GM21723 (cell line): ENCODE measurements at regions not wholly inside any gene's neighbourhood (a gene's known extent, or its start where the extent isn't known, plus 50 kb on each side); places are given as distances from the start of the nearest gene placed in this dataset.

Experiments used
- ATAC-seq: cut with Tn5 transposase; IDR thresholded peaks from one replicate; pipeline ENCODE4 v1.9.1; 2021; ENCODE audit warnings: mild to moderate bottlenecking, moderate library complexity; ENCODE audit not compliant: unreplicated experiment

- no peak for ATAC-seq
Measured at GRCh38 chr16:86372193-86372592, 138.1 kb upstream of the FOXF1 start.

GRCh38 chr16:86373276-86373901, 136.9 kb upstream of the FOXF1 start:
- ATAC-seq = no peak

GRCh38 chr16:86374603-86375130, 135.7 kb upstream of the FOXF1 start:
- ATAC-seq = no peak

DNA sequence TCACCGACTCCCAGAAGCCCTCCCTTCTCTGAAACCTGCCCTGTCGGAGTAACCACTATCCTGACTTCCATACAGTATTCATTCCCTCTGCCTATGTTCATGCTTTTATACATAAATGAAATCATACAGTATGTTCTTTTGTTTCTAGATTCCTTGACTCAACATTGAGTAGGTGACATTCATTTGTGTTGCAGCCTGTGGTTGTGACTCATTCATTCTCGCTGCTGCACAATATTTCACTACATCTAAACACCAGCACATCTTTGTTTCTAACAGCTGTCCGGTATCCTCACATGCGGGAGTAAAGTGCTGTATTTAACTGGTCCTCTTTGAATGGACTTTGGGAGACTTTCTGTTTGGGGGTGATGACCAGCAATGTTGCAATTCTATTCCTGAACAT, 135.0 kb upstream of the FOXF1 start:
- ATAC-seq = no peak

GRCh38 chr16:86375851-86376250, 134.5 kb upstream of the FOXF1 start:
- ATAC-seq = no peak

GRCh38 chr16:86376837-86377236, 133.5 kb upstream of the FOXF1 start:
- no peak for ATAC-seq

DNA sequence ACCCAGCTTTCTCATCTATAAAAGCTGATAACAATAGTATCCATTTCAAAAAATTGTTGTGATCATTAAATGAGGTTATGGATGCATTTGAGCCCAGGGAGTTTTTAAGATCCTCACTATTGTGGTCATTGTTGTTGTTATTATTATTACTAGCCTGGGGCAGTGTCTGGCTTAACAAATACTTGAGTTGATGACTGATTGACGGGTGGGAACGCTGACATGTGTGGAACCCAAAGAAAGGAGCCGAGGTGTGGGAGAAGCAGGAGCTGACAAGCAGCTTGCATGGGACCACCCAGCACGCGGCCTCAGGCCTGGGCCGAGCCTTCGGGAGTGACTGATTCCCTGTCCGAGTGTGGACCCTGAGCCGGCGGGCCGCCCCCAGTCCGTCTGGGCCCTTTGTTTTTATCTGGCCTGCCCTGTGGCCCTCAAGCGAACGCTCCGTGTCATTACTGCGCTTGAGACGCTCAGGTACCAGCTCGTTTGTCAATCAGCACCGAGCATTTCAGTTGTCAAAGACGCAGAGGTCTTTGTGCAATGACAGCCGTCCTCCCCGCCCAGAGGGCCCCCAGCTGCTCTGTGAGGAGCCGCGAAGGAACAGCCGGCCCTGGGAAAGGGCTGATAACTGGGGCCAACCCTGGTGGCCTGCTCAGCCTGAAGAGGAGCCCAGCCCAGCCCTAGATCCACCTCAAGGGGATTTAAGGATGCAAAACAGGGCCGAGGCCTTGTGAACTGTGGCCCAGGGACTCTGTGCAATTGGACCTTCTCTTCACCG, 132.9 kb upstream of the FOXF1 start:
- no peak for ATAC-seq

DNA sequence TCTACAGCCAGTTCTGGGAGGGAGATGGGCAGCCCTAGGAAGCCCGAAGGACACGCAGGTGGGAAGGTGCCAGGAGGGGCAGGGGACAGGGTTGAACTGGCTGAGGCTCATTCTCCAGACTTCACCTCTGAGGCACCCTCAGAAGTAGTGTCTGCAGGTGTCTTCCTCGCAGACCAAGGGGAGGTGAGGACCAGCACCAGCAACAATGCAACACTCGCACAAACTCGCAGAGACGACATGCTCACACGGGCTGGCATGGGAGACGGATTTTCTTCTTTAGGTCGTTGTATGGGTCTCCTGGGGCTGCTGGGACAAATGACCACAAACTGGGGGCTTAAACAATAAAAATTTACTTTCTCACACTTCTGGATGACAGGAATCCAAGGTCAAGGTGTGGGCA, 132.2 kb upstream of the FOXF1 start:
- ATAC-seq = no peak

DNA sequence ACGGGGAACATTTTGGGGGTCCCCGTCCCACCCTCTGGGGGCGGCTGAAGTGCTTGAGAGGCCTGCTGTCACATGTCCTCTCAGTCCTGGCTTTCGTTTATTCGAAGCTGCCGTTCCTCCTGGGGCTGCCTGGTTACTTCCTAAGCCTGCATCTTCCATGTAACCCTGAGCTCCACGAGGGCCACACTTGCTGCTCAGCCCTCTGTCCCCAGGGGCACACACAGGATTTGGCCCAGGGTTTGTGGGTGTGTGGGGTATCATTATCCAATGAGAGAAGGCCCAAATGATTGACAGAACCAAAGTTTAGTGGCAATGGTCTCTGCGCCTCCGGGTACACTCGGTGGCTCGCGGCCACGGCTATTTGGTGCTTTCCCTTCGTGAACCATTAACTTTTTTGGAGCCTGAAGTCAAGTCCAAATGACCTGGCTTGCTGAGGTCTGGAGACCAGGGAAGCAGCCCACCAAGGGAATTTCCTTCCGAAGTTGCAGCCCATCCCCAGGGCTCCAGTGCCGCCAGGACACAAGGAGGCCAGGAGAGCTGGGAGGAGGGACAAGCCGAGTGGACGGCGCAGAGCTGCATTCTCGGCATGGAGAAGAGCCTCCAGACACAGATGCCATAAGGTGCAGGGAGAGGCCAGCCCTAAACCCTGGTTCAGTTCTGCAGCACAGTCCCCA, 131.4 kb upstream of the FOXF1 start:
- no peak for ATAC-seq

- no peak for ATAC-seq
Measured at GRCh38 chr16:86379505-86379846, 130.9 kb upstream of the FOXF1 start.

DNA sequence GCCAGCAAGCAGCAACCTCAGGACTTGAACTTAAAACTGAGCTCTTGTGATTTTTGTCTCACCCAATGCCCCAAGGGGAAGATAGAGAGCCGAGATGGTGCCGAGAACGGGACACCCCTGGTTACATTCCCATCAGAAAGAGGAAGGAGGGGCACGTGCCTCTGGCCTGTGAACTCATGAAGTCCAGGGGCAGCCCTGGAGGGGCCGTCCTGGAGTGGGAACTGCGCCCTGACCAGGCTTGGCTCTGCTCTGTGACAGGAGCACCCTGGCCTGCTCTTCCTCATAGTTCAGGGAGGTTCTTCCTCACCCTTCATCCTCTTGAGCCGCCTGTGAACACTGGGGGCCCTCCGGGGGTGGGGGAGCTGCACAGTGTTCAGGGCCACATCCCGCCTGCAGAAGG, 130.3 kb upstream of the FOXF1 start:
- no peak for ATAC-seq

DNA sequence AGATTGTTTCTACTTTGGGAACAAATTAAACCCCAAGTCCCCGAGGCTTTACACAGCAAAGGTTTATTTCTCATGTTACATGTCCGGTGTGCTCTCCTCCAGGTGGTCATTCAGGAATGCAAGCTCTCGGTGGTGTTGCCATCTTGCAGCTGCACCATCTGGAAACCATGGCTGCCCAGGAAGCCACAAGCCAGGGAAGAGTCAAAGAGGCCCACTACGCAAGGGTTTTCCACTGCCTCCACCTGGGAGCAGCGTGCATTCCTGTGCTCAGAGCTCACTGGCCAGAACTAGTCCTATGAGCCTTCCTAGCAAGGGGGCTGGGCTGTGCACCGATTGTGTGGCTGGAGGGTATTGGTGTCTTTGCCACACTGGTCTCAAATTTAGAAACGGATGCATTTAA, 128.8 kb upstream of the FOXF1 start:
- no peak for ATAC-seq

DNA sequence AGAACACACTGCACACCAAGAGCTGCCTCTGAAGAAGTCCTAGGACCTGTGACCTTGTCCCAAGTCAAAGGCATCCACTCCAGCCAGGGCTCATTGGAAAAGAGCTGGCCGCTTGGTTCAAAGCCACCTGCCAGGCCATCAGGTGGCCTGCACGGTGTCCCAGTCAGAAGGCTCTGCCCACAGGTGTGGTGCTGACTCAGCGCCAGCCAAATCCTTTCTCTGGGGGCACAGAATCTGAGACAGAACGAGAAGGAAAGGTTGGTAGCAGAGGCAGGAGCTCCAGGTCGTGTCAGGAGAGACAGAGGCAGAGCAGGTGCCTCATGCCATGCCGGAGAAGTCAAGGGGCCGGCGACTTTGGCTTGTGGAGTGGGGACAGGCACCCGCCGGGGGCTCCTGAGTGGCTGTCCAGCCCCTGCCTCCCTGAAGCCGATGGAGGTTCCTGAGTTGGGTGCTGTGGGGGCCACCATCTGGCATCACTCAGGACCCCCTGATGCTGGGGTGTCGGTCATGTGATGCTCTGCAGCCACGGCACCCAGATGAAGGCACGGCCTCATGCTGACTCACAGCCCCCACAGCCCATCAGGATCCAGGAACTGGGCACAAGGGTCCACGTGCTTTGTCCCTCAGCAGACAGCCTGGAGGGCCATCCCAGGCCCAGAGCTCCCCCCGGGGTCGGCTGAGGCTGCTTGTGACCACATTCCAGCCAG, 128.1 kb upstream of the FOXF1 start:
- ATAC-seq = no peak

DNA sequence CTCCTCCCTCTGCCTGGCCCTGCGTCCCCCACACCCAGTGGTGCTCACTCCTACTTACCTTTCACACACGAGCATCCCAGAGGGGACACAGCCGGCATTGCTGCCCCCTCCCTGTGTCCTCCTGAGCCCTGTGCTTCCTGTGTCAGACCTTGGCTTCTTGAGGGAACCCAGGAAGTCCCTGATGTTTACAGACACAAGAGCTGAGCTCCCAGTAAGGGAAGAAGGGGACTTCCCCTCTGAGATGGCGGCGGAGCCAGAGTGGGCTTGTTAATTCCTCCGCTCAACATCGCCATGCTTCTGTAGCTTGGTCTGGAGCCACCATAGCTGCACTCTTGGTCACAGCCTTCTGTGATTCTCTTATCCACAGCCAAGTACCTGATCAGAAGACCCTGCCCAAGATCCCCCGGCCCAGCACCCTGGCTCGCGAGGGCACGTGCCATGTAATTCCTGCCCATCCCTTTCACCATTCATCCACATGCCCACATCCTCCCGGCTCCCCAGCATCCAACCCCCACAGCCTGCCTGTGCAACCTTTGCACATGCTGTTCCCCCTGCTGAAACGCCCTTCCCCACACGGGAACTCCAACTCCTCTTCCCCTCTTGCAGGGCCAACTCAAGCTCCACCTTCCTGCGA, 127.4 kb upstream of the FOXF1 start:
- no peak for ATAC-seq

GRCh38 chr16:86383488-86384262, 126.7 kb upstream of the FOXF1 start:
- ATAC-seq = no peak

DNA sequence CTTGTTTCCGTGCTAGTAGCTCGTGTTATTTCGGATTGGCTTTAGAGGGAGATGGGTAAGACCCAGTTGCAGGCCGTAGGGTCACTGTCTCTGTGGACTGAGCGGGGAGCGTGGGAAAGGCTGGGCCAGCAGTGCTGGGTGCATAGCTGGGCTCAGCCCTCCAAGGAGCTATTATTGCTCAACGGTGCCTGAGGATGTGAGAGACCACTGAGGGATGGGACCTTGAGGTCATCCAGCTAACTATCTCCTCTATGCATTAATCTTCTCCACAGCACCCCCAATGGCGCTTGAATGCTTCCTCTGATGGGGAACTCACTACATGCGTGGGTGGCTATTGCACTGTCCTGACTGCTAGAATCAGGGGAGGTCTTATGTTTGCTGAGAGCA, 126.1 kb upstream of the FOXF1 start:
- ATAC-seq = no peak

- no peak for ATAC-seq
Measured at GRCh38 chr16:86384980-86385379, 125.3 kb upstream of the FOXF1 start.

DNA sequence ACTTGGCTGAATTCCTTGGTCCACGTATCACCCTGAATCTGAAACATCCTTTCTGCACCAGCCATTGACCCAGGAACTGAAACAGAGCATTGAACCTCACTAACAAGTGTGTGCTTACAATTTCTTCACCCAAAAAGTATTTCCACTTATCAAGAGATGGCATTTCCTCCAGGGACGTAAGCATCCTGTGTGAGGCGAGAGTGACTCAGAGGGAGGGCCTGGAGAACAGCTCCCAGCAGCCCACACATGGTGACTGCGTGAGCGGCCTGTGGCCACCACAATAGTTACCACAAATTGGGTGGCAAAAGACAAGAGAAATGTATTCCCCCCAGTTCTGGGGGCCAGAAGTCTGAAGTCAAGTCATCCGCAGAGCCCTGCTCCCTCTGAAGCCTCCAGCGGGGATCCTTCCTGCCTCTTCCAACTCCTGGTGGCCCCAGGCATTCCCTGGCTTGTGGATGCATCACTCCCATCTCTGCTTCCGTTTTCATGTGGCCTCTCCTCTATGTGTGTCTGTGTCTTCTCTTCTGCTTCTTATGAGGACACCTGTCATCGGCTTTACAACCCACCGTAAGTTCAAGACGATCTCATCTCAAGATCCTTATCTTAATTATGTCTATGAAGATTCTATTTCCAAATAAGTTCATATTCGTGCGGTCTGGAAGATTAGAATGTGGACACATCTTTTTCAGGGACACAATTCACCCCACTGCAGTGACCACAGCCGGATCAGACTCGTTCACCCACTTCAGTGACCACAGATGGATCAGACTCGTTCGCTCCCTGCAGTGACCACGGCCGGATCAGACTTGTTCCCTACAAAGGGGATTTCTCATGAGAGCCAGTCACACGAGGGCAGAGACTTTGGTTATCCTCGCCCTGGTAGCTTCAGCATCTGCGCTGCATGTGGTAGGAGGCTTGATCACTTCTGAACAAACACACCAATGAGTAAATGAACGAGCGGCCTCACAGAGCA, 122.6 kb upstream of the FOXF1 start:
- no peak for ATAC-seq

- ATAC-seq = no peak
Measured at GRCh38 chr16:86388976-86389375, 121.4 kb upstream of the FOXF1 start.
